Activated CD8-positive, alpha-beta memory T cell treated with anti-CD3 and anti-CD28 coated beads for 36 hours (primary cell): ENCODE measurements at regions not wholly inside any gene's neighbourhood (a gene's known extent, or its start where the extent isn't known, plus 50 kb on each side); places are given as distances from the start of the nearest gene placed in this dataset.

Experiments
- CTCF ChIA-PET: fragments of 350-600 bp; sonication (Branson Sonifier 250); formaldehyde crosslinking; loops from one replicate; lab custom pipeline; 2021; ENCODE audit warnings: antibody characterized with exemption; lab: Charles Lee
- POLR2A ChIA-PET: fragments of 350-600 bp; sonication (Branson Sonifier 250); formaldehyde crosslinking; loops from one replicate; lab custom pipeline; 2021; ENCODE audit warnings: antibody characterized with exemption; lab: Charles Lee

DNA sequence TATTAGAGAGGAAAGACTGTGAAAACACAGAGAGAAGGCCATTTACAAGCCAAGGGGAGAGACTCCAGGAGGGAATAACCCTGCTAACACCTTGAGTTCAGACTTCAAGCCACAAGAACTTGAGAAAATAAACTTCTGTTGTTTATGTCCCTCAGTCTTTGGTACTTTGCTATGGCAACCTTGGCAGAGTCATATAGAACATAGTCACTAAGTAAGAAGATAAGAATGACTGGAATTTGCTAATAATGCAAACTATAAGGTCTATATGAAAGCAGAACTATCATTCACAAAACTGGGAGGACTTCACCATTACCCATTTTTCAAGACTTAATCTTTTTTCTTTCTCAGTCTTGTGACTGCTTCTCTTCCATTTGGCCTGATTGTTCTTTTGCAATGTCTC, 767.3 kb upstream of the ADAMTS5 start:
- ChIA-PET CTCF (no interaction called here), POLR2A (no interaction called here)

DNA sequence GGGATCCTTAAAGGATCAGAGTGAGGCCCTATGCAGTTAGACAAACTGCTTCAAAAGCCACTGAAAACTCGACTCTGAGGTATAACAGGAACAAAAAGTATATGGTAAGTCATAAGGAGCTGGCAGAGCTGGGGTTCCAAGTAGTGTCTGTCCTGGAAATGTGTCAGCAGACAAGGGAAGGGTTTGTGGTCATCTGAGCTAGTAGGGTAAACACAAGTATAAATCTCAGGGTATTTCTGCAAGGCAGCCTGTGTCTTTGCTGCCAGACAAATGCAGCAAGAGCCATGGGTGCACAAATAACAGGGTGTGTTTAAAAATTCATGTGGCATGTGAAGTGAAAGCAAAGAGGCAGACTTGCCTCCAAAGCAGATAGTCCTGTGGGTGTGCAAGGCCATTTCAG, 759.0 kb upstream of the ADAMTS5 start:
- CTCF ChIA-PET, result no interaction called here

GRCh38 chr21:27722095-27722494, 755.2 kb upstream of the ADAMTS5 start:
- POLR2A ChIA-PET, result no interaction called here
- CTCF ChIA-PET, result no interaction called here

More for the DNA sequence above, 759.0 kb upstream of the ADAMTS5 start:
- POLR2A ChIA-PET, result no interaction called here

GRCh38 chr21:27721675-27722074, 754.8 kb upstream of the ADAMTS5 start:
- POLR2A ChIA-PET, result no interaction called here
- CTCF ChIA-PET, result no interaction called here

DNA sequence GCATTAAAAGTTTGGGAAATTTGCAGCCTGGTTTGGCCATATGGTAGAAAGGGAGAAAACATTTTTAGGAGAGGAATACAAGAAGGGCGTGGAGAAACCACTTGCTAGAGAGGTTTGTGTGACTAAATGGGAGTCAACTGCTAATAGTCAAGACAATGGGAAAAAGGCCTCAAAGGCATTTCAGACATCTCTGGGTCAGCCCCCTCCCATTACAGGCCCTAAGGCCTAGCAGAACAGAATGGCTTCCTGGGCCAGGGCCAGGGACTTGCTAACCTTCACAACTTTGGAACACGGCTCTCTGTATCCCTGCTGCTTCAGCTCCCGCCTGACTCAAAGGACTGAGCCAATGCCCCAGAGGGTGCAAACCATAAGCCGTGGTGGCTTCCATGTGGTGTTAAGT, 752.3 kb upstream of the ADAMTS5 start:
- ChIA-PET POLR2A (no interaction called here), CTCF (no interaction called here)

GRCh38 chr21:27715131-27715530, 748.2 kb upstream of the ADAMTS5 start:
- CTCF ChIA-PET, result no interaction called here
- POLR2A ChIA-PET, result no interaction called here

GRCh38 chr21:27713154-27714109, 746.5 kb upstream of the ADAMTS5 start:
- CTCF ChIA-PET, result no interaction called here
- POLR2A ChIA-PET, result no interaction called here

GRCh38 chr21:27704567-27705166, 737.8 kb upstream of the ADAMTS5 start:
- ChIA-PET CTCF (no interaction called here), POLR2A (no interaction called here)

GRCh38 chr21:27703791-27704190, 736.9 kb upstream of the ADAMTS5 start:
- ChIA-PET POLR2A (no interaction called here), CTCF (no interaction called here)

GRCh38 chr21:27700974-27701614, 734.2 kb upstream of the ADAMTS5 start:
- CTCF ChIA-PET, result interaction anchor here (0.6 kb wide), 1 partner anchor 1069 kb away, joined by 3 read pairs; no protein-coding TSS in a partner anchor
- POLR2A ChIA-PET, result no interaction called here

DNA sequence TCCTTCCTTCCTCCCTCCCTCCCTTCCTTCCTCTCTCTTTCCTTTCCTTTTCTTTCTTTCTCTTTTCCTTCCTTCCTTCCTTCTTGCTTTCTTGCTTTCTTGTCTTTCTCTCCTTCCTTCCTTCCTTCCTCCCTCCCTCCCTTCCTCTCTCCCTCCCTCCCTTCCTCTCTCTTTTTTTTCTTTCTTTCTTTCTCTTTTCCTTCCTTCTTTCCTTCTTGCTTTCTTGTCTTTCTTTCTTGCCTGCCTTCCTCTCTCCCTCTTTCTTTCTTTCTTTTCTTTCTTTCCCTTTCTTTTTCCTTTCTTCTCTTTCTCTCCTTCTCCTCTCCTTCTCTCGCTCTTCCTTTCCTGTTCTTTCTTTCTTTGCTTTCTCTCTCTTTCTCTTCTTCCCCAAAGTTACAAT, 728.4 kb upstream of the ADAMTS5 start:
- CTCF ChIA-PET, result no interaction called here
- POLR2A ChIA-PET, result no interaction called here

- POLR2A ChIA-PET, result no interaction called here
- CTCF ChIA-PET, result interaction anchor here (0.5 kb wide), 1 partner anchor 926 kb away, joined by 3 read pairs; no protein-coding TSS in a partner anchor
Observed at GRCh38 chr21:27694667-27695066, 727.8 kb upstream of the ADAMTS5 start.

DNA sequence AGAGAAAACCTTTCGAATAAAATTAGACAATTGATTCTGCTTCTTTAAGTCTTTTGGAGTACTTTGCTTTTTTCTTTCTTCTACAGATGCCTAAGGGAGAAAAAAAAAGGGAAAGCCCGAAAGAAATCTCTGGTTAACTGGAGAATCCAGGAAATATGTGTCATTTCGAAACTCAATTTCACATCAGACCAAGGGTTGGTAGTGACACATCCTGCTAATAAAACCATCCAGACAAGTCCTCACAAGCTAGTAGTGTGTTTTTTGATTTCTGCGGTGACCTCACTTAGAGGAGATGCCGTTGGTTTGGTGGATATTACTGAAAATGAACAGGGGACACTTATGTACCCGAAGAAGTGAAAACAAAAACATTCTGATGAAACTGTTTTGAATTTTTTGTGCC, 726.5 kb upstream of the ADAMTS5 start:
- CTCF ChIA-PET, result no interaction called here
- POLR2A ChIA-PET, result no interaction called here

DNA sequence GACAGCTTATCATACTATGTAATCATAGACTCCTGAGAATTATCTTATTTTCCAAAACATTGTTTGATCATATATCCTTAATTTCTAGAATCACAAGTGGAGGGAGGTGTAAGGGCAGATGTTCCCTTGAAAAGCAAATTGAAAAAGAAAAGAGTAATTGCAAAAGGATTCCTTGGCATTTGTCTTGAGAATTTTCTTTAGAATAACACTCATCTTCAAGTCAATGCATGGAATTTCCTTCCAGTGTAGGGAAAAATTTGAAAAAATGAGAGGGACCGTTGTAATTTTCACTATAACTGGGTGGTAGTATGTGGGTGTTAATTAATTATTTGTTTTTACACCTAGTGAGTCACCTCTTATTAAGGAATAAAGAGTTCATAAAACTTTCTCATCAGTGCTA, 724.6 kb upstream of the ADAMTS5 start:
- ChIA-PET CTCF (no interaction called here), POLR2A (no interaction called here)

- ChIA-PET POLR2A (no interaction called here), CTCF (no interaction called here)
Observed at GRCh38 chr21:27691006-27691405, 724.1 kb upstream of the ADAMTS5 start.

- CTCF ChIA-PET, result no interaction called here
- POLR2A ChIA-PET, result no interaction called here
Observed at GRCh38 chr21:27690426-27690825, 723.5 kb upstream of the ADAMTS5 start.

DNA sequence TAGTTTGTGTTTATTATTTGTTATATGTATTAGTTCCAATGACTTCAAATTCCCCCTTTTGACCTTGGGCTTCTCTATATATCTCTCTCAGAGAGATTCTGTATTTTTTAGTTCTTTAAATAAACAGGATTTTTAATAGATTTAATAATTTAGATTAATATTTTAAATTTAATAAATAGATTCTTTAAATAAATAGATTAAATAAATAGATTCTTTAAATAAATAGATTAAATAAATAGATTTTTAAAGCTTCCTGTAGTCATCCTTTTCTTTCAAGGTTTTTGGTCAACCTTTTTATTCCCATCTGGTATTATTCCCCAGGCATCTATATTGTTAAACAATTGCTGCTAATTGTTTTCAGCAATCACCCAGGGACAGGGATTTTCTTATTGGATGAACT, 721.9 kb upstream of the ADAMTS5 start:
- CTCF ChIA-PET, result no interaction called here
- POLR2A ChIA-PET, result no interaction called here

GRCh38 chr21:27683292-27683691, 716.4 kb upstream of the ADAMTS5 start:
- POLR2A ChIA-PET, result no interaction called here
- CTCF ChIA-PET, result interaction anchor here (0.6 kb wide), 1 partner anchor 266 kb away, joined by 3 read pairs; no protein-coding TSS in a partner anchor

GRCh38 chr21:27681841-27682240, 715.0 kb upstream of the ADAMTS5 start:
- POLR2A ChIA-PET, result no interaction called here
- CTCF ChIA-PET, result no interaction called here

DNA sequence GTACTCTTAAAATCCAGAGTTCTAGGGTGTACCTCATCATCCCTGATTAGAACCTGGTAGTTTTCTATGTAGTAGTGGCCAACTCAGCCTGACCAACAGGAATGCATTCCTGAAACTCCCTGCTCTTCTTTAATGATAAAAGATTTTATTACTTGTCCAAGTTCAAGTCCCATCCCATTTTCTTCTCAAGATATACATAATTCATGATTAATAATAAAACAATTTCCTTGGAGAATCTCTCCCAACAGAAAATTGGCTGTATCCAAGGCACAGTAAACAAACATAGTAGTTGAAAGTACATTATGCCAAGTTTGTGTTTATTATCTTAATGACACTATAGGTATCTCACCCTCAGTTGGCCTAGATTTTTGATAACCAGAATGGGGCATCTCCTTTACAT, 714.1 kb upstream of the ADAMTS5 start:
- CTCF ChIA-PET, result no interaction called here
- POLR2A ChIA-PET, result no interaction called here
